MM.1S (cell line): ENCODE measurements at regions not wholly inside any gene's neighbourhood (a gene's known extent, or its start where the extent isn't known, plus 50 kb on each side); places are given as distances from the start of the nearest gene placed in this dataset.

ENCODE experiments used
- EZH2 ChIP-seq: fragments of 300-600 bp; sonication (generic); optimal IDR thresholded peaks from 2 replicates; pipeline ENCODE3; 2017; ENCODE audit warnings: low read depth, mild to moderate bottlenecking, antibody characterized with exemption, low read length, mixed read lengths
- TF ChIP-seq, protein P1 (sequence below): fragments of 300-600 bp; sonication (generic); IDR thresholded peaks from 2 replicates; pipeline ENCODE4 v1.5.1; 2016; ENCODE audit warnings: antibody characterized with exemption, low read length, mixed read lengths

DNA sequence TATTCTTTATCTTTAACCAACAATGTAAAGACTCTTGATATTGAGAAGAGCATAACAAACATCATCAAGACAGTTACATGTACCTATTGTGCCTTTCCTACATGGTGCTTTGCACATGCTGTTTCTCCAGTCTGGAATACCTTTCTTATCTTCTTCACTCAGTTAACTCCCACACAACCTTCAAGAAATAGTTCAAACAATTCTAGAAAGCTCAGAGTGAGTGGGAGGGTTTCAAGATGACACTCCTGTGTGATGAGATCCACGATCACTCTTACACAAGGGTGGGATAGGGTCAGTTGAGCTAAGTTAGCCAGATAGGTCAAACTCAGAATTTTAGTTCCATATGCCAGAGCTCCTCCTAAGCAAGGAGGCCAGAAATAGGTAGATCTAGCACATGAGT, 915.5 kb downstream of the NR2F1-AS1 start:
- TF ChIP-seq, protein P1, sequence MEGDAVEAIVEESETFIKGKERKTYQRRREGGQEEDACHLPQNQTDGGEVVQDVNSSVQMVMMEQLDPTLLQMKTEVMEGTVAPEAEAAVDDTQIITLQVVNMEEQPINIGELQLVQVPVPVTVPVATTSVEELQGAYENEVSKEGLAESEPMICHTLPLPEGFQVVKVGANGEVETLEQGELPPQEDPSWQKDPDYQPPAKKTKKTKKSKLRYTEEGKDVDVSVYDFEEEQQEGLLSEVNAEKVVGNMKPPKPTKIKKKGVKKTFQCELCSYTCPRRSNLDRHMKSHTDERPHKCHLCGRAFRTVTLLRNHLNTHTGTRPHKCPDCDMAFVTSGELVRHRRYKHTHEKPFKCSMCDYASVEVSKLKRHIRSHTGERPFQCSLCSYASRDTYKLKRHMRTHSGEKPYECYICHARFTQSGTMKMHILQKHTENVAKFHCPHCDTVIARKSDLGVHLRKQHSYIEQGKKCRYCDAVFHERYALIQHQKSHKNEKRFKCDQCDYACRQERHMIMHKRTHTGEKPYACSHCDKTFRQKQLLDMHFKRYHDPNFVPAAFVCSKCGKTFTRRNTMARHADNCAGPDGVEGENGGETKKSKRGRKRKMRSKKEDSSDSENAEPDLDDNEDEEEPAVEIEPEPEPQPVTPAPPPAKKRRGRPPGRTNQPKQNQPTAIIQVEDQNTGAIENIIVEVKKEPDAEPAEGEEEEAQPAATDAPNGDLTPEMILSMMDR, result no peak
- no peak for TF ChIP-seq EZH2
